Activated CD8-positive, alpha-beta memory T cell treated with anti-CD3 and anti-CD28 coated beads, Interleukin-2, amount 10 ng/mL, durations not matched to agents 7 days and 5 days (primary cell): ENCODE measurements at regions not wholly inside any gene's neighbourhood (a gene's known extent, or its start where the extent isn't known, plus 50 kb on each side); places are given as distances from the start of the nearest gene placed in this dataset.
"Not testable (repeated sequence)": the region's sequence is repeated elsewhere in the genome, so short reads cannot be mapped to it uniquely, and the experiment has no call there.

Experiments
- ATAC-seq: fragments of 150-1000 bp; cut with Tn5 transposase; one replicate; pipeline ENCODE4 v1.10.0; 2021; ENCODE audit warnings: moderate library complexity
- CTCF ChIA-PET: fragments of 350-600 bp; sonication (Branson Sonifier 250); formaldehyde crosslinking; loops from one replicate; lab custom pipeline; 2021; ENCODE audit warnings: antibody characterized with exemption; lab: Charles Lee
- DNase-seq: peaks from one replicate; pipeline ENCODE4 v3.0.0-alpha.2; 2020
- H3K27ac Mint-ChIP-seq: one replicate; pipeline ENCODE4 v1.8.0; 2021; ENCODE audit warnings: mild to moderate bottlenecking, mixed read lengths
- H3K27me3 Mint-ChIP-seq: one replicate; pipeline ENCODE4 v1.8.0; 2021; ENCODE audit warnings: mixed read lengths
- H3K36me3 Mint-ChIP-seq: one replicate; pipeline ENCODE4 v1.8.0; 2021; ENCODE audit warnings: mild to moderate bottlenecking, mixed read lengths
- H3K4me1 Mint-ChIP-seq: one replicate; pipeline ENCODE4 v1.8.0; 2021; ENCODE audit warnings: mixed read lengths
- H3K4me3 Mint-ChIP-seq: one replicate; pipeline ENCODE4 v1.8.0; 2021; ENCODE audit warnings: mild to moderate bottlenecking, moderate library complexity, mixed read lengths
- H3K9me3 Mint-ChIP-seq: one replicate; pipeline ENCODE4 v1.8.0; 2022; ENCODE audit warnings: low read depth, mixed read lengths

- Mint-ChIP-seq H3K27me3 (peaks cover 28% of the 10 kb centered on the region), H3K4me1 (no peaks in the 10 kb centered on the region), H3K4me3 (no peak overlapping the region), H3K27ac (no peak overlapping the region), H3K9me3 (no peaks in the 10 kb centered on the region), H3K36me3 (no peaks in the 10 kb centered on the region)
- CTCF ChIA-PET, result no interaction called here
- no peak for DNase-seq
- ATAC-seq, result no peak
These were observed 147.5 kb upstream of the TTC29 start for GRCh38 chr4:147093206-147093605.

- H3K4me3 Mint-ChIP-seq, result no peak overlapping the region
- DNase-seq (no peak), ATAC-seq (no peak)
- no peaks in the 10 kb centered on the region for H3K36me3 Mint-ChIP-seq
- CTCF ChIA-PET, result interaction anchor here (1.5 kb wide), 1 partner anchor 76 kb away, joined by 12 read pairs; no protein-coding TSS in a partner anchor
- no peaks in the 10 kb centered on the region for H3K9me3 Mint-ChIP-seq
- H3K4me1 Mint-ChIP-seq, result no peaks in the 10 kb centered on the region
- no peak overlapping the region for H3K27ac Mint-ChIP-seq
- H3K27me3 Mint-ChIP-seq, result peaks cover 22% of the 10 kb centered on the region
These were observed 148.6 kb upstream of the TTC29 start for GRCh38 chr4:147094238-147094637.

GRCh38 chr4:147096667-147097604 is 151.3 kb upstream of the TTC29 start:
- Mint-ChIP-seq H3K9me3 (no peaks in the 10 kb centered on the region), H3K36me3 (no peaks in the 10 kb centered on the region), H3K4me3 (no peak overlapping the region), H3K4me1 (no peaks in the 10 kb centered on the region), H3K27me3 (peaks cover 21% of the 10 kb centered on the region), H3K27ac (no peak overlapping the region)
- ATAC-seq, result no peak
- no peak for DNase-seq
- CTCF ChIA-PET, result interaction anchor here (0.6 to 2.3 kb wide), 22 partner anchors 11 to 1001 kb away, joined by 3 to 43 read pairs (median 4); partner anchors contain the start of gene TTC29

- ATAC-seq, result no peak
- no peak for DNase-seq
- CTCF ChIA-PET, result no interaction called here
- H3K4me3 Mint-ChIP-seq, result no peak overlapping the region
- no peaks in the 10 kb centered on the region for H3K36me3 Mint-ChIP-seq
- H3K27ac Mint-ChIP-seq, result no peak overlapping the region
- H3K27me3 Mint-ChIP-seq, result peaks cover 21% of the 10 kb centered on the region
- H3K4me1 Mint-ChIP-seq, result no peaks in the 10 kb centered on the region
- H3K9me3 Mint-ChIP-seq, result no peaks in the 10 kb centered on the region
These were observed 156.0 kb upstream of the TTC29 start for GRCh38 chr4:147101678-147102077.

GRCh38 chr4:147102596-147102995 is 156.9 kb upstream of the TTC29 start:
- CTCF ChIA-PET, result no interaction called here
- H3K27me3 Mint-ChIP-seq, result peaks cover 15% of the 10 kb centered on the region

GRCh38 chr4:147103403-147103946 is 157.8 kb upstream of the TTC29 start:
- ATAC-seq (no peak), DNase-seq (no peak)
- no peaks in the 10 kb centered on the region for H3K9me3 Mint-ChIP-seq
- H3K27ac Mint-ChIP-seq, result no peak overlapping the region
- H3K36me3 Mint-ChIP-seq, result no peaks in the 10 kb centered on the region
- CTCF ChIA-PET, result no interaction called here
- H3K4me3 Mint-ChIP-seq, result no peak overlapping the region
- H3K4me1 Mint-ChIP-seq, result no peaks in the 10 kb centered on the region
- H3K27me3 Mint-ChIP-seq, result peaks cover 14% of the 10 kb centered on the region

More at GRCh38 chr4:147102596-147102995, 156.9 kb upstream of the TTC29 start:
- Mint-ChIP-seq H3K4me1 (no peaks in the 10 kb centered on the region), H3K36me3 (no peaks in the 10 kb centered on the region), H3K27ac (no peak overlapping the region), H3K4me3 (no peak overlapping the region), H3K9me3 (no peaks in the 10 kb centered on the region)
- ATAC-seq, result no peak
- no peak for DNase-seq

GRCh38 chr4:147104768-147105167 is 159.1 kb upstream of the TTC29 start:
- Mint-ChIP-seq H3K27ac (no peak overlapping the region), H3K9me3 (no peaks in the 10 kb centered on the region), H3K36me3 (no peaks in the 10 kb centered on the region), H3K4me3 (no peak overlapping the region), H3K4me1 (no peaks in the 10 kb centered on the region), H3K27me3 (peaks cover 14% of the 10 kb centered on the region)
- CTCF ChIA-PET, result no interaction called here
- no peak for ATAC-seq
- DNase-seq, result no peak

GRCh38 chr4:147108409-147108808 is 162.7 kb upstream of the TTC29 start:
- CTCF ChIA-PET, result interaction anchor here (1.7 kb wide), 1 partner anchor 11 kb away, joined by 7 read pairs; no protein-coding TSS in a partner anchor
- Mint-ChIP-seq H3K9me3 (no peaks in the 10 kb centered on the region), H3K4me1 (no peaks in the 10 kb centered on the region), H3K27ac (no peak overlapping the region), H3K4me3 (no peak overlapping the region), H3K36me3 (no peaks in the 10 kb centered on the region), H3K27me3 (peaks cover 8% of the 10 kb centered on the region)
- DNase-seq (no peak), ATAC-seq (no peak)

GRCh38 chr4:147109800-147110199 is 164.1 kb upstream of the TTC29 start:
- no peaks in the 10 kb centered on the region for H3K4me1 Mint-ChIP-seq
- no peak for ATAC-seq
- DNase-seq, result no peak
- CTCF ChIA-PET, result interaction anchor here (0.8 to 1.4 kb wide), 2 partner anchors 13 to 75 kb away, joined by 3 to 6 read pairs; no protein-coding TSS in a partner anchor
- no peak overlapping the region for H3K4me3 Mint-ChIP-seq
- no peaks in the 10 kb centered on the region for H3K9me3 Mint-ChIP-seq
- no peaks in the 10 kb centered on the region for H3K36me3 Mint-ChIP-seq
- H3K27me3 Mint-ChIP-seq, result peaks cover 6% of the 10 kb centered on the region
- H3K27ac Mint-ChIP-seq, result no peak overlapping the region

GRCh38 chr4:147110473-147111367 is 165.1 kb upstream of the TTC29 start:
- CTCF ChIA-PET, result interaction anchor here (1.4 to 1.5 kb wide), 2 partner anchors 12 to 14 kb away, joined by 4 to 6 read pairs; no protein-coding TSS in a partner anchor
- H3K4me1 Mint-ChIP-seq, result no peaks in the 10 kb centered on the region
- ATAC-seq, result no peak
- no peak overlapping the region for H3K4me3 Mint-ChIP-seq
- H3K27me3 Mint-ChIP-seq, result peaks cover 5% of the 10 kb centered on the region
- DNase-seq, result no peak
- H3K36me3 Mint-ChIP-seq, result no peaks in the 10 kb centered on the region
- no peaks in the 10 kb centered on the region for H3K9me3 Mint-ChIP-seq
- H3K27ac Mint-ChIP-seq, result no peak overlapping the region

GRCh38 chr4:147112196-147112595 is 166.5 kb upstream of the TTC29 start:
- not testable (repeated sequence) for H3K27me3 Mint-ChIP-seq, DNase-seq, H3K9me3 Mint-ChIP-seq, H3K36me3 Mint-ChIP-seq, ATAC-seq, H3K4me1 Mint-ChIP-seq, H3K4me3 Mint-ChIP-seq, H3K27ac Mint-ChIP-seq
- CTCF ChIA-PET, result interaction anchor here (0.7 kb wide), 1 partner anchor 473 kb away, joined by 3 read pairs; no protein-coding TSS in a partner anchor

GRCh38 chr4:147117431-147117830 is 171.8 kb upstream of the TTC29 start:
- H3K9me3 Mint-ChIP-seq, result no peaks in the 10 kb centered on the region
- no peaks in the 10 kb centered on the region for H3K36me3 Mint-ChIP-seq
- DNase-seq (no peak), ATAC-seq (no peak)
- H3K27me3 Mint-ChIP-seq, result peaks cover 6% of the 10 kb centered on the region
- H3K4me3 Mint-ChIP-seq, result no peak overlapping the region
- H3K27ac Mint-ChIP-seq, result no peak overlapping the region
- CTCF ChIA-PET, result no interaction called here
- no peaks in the 10 kb centered on the region for H3K4me1 Mint-ChIP-seq

- DNase-seq, result no peak
- CTCF ChIA-PET, result no interaction called here
- Mint-ChIP-seq H3K27me3 (peaks cover 10% of the 10 kb centered on the region), H3K36me3 (no peaks in the 10 kb centered on the region), H3K4me1 (no peaks in the 10 kb centered on the region), H3K27ac (no peak overlapping the region), H3K9me3 (no peaks in the 10 kb centered on the region), H3K4me3 (no peak overlapping the region)
- no peak for ATAC-seq
These were observed 172.9 kb upstream of the TTC29 start for GRCh38 chr4:147118528-147118927.
